ENCODE measurements at regions not wholly inside any gene's neighbourhood (a gene's known extent, or its start where the extent isn't known, plus 50 kb on each side); places are given as distances from the start of the nearest gene placed in this dataset.

- TF ChIP-seq CTCF (conservative IDR thresholded peaks at IDR 0.05) (no peak), ZFX (IDR thresholded peaks at IDR 0.05) (no peak)
Measured at GRCh38 chr14:43260056-43260455, 1247.0 kb downstream of the FSCB start.
